ENCODE measurements at regions not wholly inside any gene's neighbourhood (a gene's known extent, or its start where the extent isn't known, plus 50 kb on each side); places are given as distances from the start of the nearest gene placed in this dataset.

DNA sequence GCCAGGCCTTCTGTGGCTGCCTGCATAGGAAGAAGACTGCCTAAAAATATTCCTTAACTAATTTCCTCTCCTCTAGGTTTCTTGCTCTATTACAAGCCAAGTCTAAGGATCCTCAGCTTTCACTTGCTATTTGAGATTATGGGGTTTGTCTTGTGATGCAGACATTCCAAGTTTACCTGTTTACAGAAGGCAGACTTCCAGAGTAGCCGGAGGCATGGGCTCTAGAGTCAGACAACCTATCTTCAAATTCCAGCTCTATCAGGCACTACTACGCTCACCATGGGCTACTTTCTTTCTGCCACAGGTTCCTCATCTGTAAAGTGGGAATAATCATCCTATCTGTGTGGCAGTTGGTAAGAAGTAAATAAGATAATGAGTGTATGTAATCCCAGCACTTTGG is 95.6 kb upstream of the BCL6 start:
- no peak overlapping the region for H3K9ac ChIP-seq (replicated peaks; ENCODE audit: extremely low read depth, insufficient read depth, low read length)
- TF ChIP-seq POLR2AphosphoS5 (IDR thresholded peaks at IDR 0.05; ENCODE audit: insufficient read depth, low read depth, low read length): no peak
- no peak for TF ChIP-seq GATA2 (IDR thresholded peaks at IDR 0.05; ENCODE audit: insufficient read depth, insufficient read length, low read depth, low read length)
- TF ChIP-seq, protein P1, sequence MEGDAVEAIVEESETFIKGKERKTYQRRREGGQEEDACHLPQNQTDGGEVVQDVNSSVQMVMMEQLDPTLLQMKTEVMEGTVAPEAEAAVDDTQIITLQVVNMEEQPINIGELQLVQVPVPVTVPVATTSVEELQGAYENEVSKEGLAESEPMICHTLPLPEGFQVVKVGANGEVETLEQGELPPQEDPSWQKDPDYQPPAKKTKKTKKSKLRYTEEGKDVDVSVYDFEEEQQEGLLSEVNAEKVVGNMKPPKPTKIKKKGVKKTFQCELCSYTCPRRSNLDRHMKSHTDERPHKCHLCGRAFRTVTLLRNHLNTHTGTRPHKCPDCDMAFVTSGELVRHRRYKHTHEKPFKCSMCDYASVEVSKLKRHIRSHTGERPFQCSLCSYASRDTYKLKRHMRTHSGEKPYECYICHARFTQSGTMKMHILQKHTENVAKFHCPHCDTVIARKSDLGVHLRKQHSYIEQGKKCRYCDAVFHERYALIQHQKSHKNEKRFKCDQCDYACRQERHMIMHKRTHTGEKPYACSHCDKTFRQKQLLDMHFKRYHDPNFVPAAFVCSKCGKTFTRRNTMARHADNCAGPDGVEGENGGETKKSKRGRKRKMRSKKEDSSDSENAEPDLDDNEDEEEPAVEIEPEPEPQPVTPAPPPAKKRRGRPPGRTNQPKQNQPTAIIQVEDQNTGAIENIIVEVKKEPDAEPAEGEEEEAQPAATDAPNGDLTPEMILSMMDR (IDR thresholded peaks at IDR 0.05; ENCODE audit: extremely low read depth in 1 of 2, insufficient read depth in 1 of 2, low read depth in 1 of 2, low read length in 2 of 2): no peak
- TF ChIP-seq MAX (IDR thresholded peaks at IDR 0.05; ENCODE audit: insufficient read depth, insufficient read length): no peak
- no peak for TF ChIP-seq JUN (IDR thresholded peaks at IDR 0.05; ENCODE audit: borderline replicate concordance, insufficient read depth, insufficient read length, low read depth)
- no peak for TF ChIP-seq POLR2A (IDR thresholded peaks at IDR 0.05; ENCODE audit: low read depth, low read length)
- no peak for TF ChIP-seq EZH2 (IDR thresholded peaks at IDR 0.05; ENCODE audit: borderline replicate concordance, low read depth, low read length, severe bottlenecking)
- TF ChIP-seq MYC (IDR thresholded peaks at IDR 0.05; ENCODE audit: low read depth, low read length): no peak
- TF ChIP-seq FOS (IDR thresholded peaks at IDR 0.05; ENCODE audit: borderline replicate concordance, insufficient read depth, low read length): no peak
- POLR2A ChIA-PET: interaction anchor here (0.7 kb wide), 1 partner anchor 134 kb away, joined by 5 read pairs; no protein-coding TSS in a partner anchor
- H3K27ac ChIP-seq (ENCODE audit: insufficient read depth, low read depth, low read length): no peak overlapping the region
- no peak overlapping the region for H3K4me3 ChIP-seq (replicated peaks in 1 of 3; ENCODE audit: insufficient read depth in 1 of 3, low read depth in 1 of 3, low read length in 3 of 3)
- H3K36me3 ChIP-seq (ENCODE audit: control insufficient read depth in 2 of 2, extremely low read depth in 1 of 2, insufficient read depth in 2 of 2, low read length in 2 of 2): no peaks in the 10 kb centered on the region
- no peaks in the 10 kb centered on the region for H3K4me1 ChIP-seq (ENCODE audit: control insufficient read depth, extremely low read depth, insufficient read depth, low read length)
- dilution Hi-C loops (cut with MboI; ENCODE audit: extremely low pct_ligation_motif_present, low sequenced_read_pairs) (no loop called here), intact Hi-C loops (cut with micrococcal nuclease) (no loop called here)
- H3K4me2 ChIP-seq (ENCODE audit: insufficient read depth, low read length): no peak overlapping the region
- no peaks in the 10 kb centered on the region for H3K9me1 ChIP-seq (replicated peaks; ENCODE audit: control insufficient read depth, extremely low read depth, insufficient read depth, low read length)
- no TSS peak for BruUV-seq (replicated peaks)
- peaks cover 2 to 8% of the 10 kb centered on the region in 2 experiments for H3K27me3 ChIP-seq (ENCODE audit: control insufficient read depth in 2 of 2, insufficient read depth in 2 of 2, low read length in 2 of 2)
- H4K20me1 ChIP-seq (replicated peaks; ENCODE audit: control insufficient read depth, extremely low read depth, insufficient read depth, low read length): no peaks in the 10 kb centered on the region
- CTCF ChIA-PET: interaction anchor here (0.6 kb wide), 1 partner anchor 566 kb away, joined by 3 read pairs; no protein-coding TSS in a partner anchor
- H3K9me3 ChIP-seq (replicated peaks; ENCODE audit: control insufficient read depth, insufficient read depth, low read length): no peaks in the 10 kb centered on the region
- H2AFZ ChIP-seq (ENCODE audit: low read depth, low read length): no peak overlapping the region
- FAIRE-seq: no peak
- H3K79me2 ChIP-seq (ENCODE audit: control insufficient read depth, insufficient read depth, low read length): no peaks in the 10 kb centered on the region
- no peak for DNase-seq (ENCODE audit: low read depth, low spot score)
